ENCODE measurements at regions not wholly inside any gene's neighbourhood (a gene's known extent, or its start where the extent isn't known, plus 50 kb on each side); places are given as distances from the start of the nearest gene placed in this dataset.

GRCh38 chr10:124182088-124182541 lies 88.7 kb upstream of the CHST15 start:
- no peaks in the 10 kb centered on the region for H3K9me2 ChIP-seq (replicated peaks; ENCODE audit: insufficient read depth)
- no peaks in the 10 kb centered on the region for H3K4me1 ChIP-seq (ENCODE audit: insufficient read depth)
- H4K20me1 ChIP-seq (ENCODE audit: insufficient read depth, poor library complexity, severe bottlenecking), result no peaks in the 10 kb centered on the region
- TF ChIP-seq EZH2phosphoT487 (IDR thresholded peaks at IDR 0.05; ENCODE audit: low read depth, severe bottlenecking, unreplicated experiment) (no peak), CTCF (IDR thresholded peaks at IDR 0.05; ENCODE audit: poor library complexity) (no peak), EZH2 (IDR thresholded peaks at IDR 0.05; ENCODE audit: borderline replicate concordance) (no peak)
- H3K79me2 ChIP-seq, result no peaks in the 10 kb centered on the region
- no peak overlapping the region for H2AFZ ChIP-seq
- 91% methylated on average over 17 of the region's 17 CpGs for WGBS (ENCODE audit: low lambda C conversion rate, missing lambda C conversion rate)
- H3K4me3 ChIP-seq, result no peak overlapping the region
- H3K27me3 ChIP-seq, result no peaks in the 10 kb centered on the region
- no peak overlapping the region for H3K27ac ChIP-seq
- DNase-seq (ENCODE audit: low spot score), result no peak
- H3K4me2 ChIP-seq, result no peak overlapping the region
- no peaks in the 10 kb centered on the region for H3K9me3 ChIP-seq (ENCODE audit: low read depth)
- no peaks in the 10 kb centered on the region for H3K36me3 ChIP-seq (replicated peaks; ENCODE audit: insufficient read depth, low read depth)

GRCh38 chr10:124181656-124182055 lies 88.3 kb upstream of the CHST15 start:
- no peaks in the 10 kb centered on the region for H3K4me1 ChIP-seq (ENCODE audit: insufficient read depth)
- H3K9me2 ChIP-seq (replicated peaks; ENCODE audit: insufficient read depth), result no peaks in the 10 kb centered on the region
- H3K36me3 ChIP-seq (replicated peaks; ENCODE audit: insufficient read depth, low read depth), result no peaks in the 10 kb centered on the region
- no peak overlapping the region for H3K4me2 ChIP-seq
- H3K79me2 ChIP-seq, result no peaks in the 10 kb centered on the region
- no peak overlapping the region for H3K4me3 ChIP-seq
- H3K27ac ChIP-seq, result no peak overlapping the region
- no peaks in the 10 kb centered on the region for H4K20me1 ChIP-seq (ENCODE audit: insufficient read depth, poor library complexity, severe bottlenecking)
- TF ChIP-seq EZH2 (IDR thresholded peaks at IDR 0.05; ENCODE audit: borderline replicate concordance), result no peak
- no peak for TF ChIP-seq CTCF (IDR thresholded peaks at IDR 0.05; ENCODE audit: poor library complexity)
- TF ChIP-seq EZH2phosphoT487 (IDR thresholded peaks at IDR 0.05; ENCODE audit: low read depth, severe bottlenecking, unreplicated experiment), result no peak
- no peaks in the 10 kb centered on the region for H3K27me3 ChIP-seq
- no peaks in the 10 kb centered on the region for H3K9me3 ChIP-seq (ENCODE audit: low read depth)
- no peak overlapping the region for H2AFZ ChIP-seq
- DNase-seq (ENCODE audit: low spot score), result no peak
- 78% methylated on average over 8 of the region's 8 CpGs for WGBS (ENCODE audit: low lambda C conversion rate, missing lambda C conversion rate)

- Histone ChIP-seq H2AFZ (no peak overlapping the region), H3K27ac (no peak overlapping the region), H3K9me2 (replicated peaks; ENCODE audit: insufficient read depth) (no peaks in the 10 kb centered on the region), H3K36me3 (replicated peaks; ENCODE audit: insufficient read depth, low read depth) (no peaks in the 10 kb centered on the region), H3K4me2 (no peak overlapping the region), H3K79me2 (no peaks in the 10 kb centered on the region), H3K4me1 (ENCODE audit: insufficient read depth) (no peaks in the 10 kb centered on the region), H3K9me3 (ENCODE audit: low read depth) (no peaks in the 10 kb centered on the region), H3K27me3 (no peaks in the 10 kb centered on the region), H4K20me1 (ENCODE audit: insufficient read depth, poor library complexity, severe bottlenecking) (no peaks in the 10 kb centered on the region), H3K4me3 (no peak overlapping the region)
- 96% methylated on average over 10 of the region's 10 CpGs for WGBS (ENCODE audit: low lambda C conversion rate, missing lambda C conversion rate)
- no peak for TF ChIP-seq EZH2 (IDR thresholded peaks at IDR 0.05; ENCODE audit: borderline replicate concordance)
- no peak for TF ChIP-seq CTCF (IDR thresholded peaks at IDR 0.05; ENCODE audit: poor library complexity)
- no peak for TF ChIP-seq EZH2phosphoT487 (IDR thresholded peaks at IDR 0.05; ENCODE audit: low read depth, severe bottlenecking, unreplicated experiment)
- DNase-seq (ENCODE audit: low spot score), result no peak
Observed at GRCh38 chr10:124180947-124181549, 87.7 kb upstream of the CHST15 start.
